Left lung (tissue), 4 donors: ENCODE measurements at regions not wholly inside any gene's neighbourhood (a gene's known extent, or its start where the extent isn't known, plus 50 kb on each side); places are given as distances from the start of the nearest gene placed in this dataset.
A peak's percentile ranks its signal among the peaks of the same experiment; 100 is the strongest.

Experiments
- ATAC-seq: fragments of 200-7000 bp; cut with Tn5 transposase; one replicate; pipeline ENCODE4 v1.9.1; 2020; ENCODE audit warnings: moderate library complexity
- DNase-seq, 4 donors: peaks; one replicate each; pipeline ENCODE4 v3.0.0-alpha.2; 2013 to 2020
- H3K27ac ChIP-seq, 2 donors: fragments of 200-600 bp; sonication (generic) in 1 of 2; one replicate each; pipeline versions ENCODE4 v1.5.0 to v1.8.0; 2020 to 2021
- H3K27me3 ChIP-seq, 2 donors: fragments of 200-600 bp; sonication (generic) in 1 of 2; one replicate each; pipeline versions ENCODE4 v1.5.0 to v1.8.0; 2020 to 2021
- H3K36me3 ChIP-seq, 2 donors: fragments of 200-600 bp; sonication (generic) in 1 of 2; one replicate each; pipeline versions ENCODE4 v1.5.0 to v1.8.0; 2020 to 2021
- H3K4me1 ChIP-seq, 2 donors: fragments of 200-600 bp; one replicate each; pipeline ENCODE4 v1.8.0; 2021
- H3K4me3 ChIP-seq, 2 donors: fragments of 200-600 bp; sonication (generic) in 1 of 2; one replicate each; pipeline versions ENCODE4 v1.5.0 to v1.8.0; 2020 to 2021; ENCODE audit warnings: mild to moderate bottlenecking in 1 of 2
- H3K9me3 ChIP-seq, 2 donors: fragments of 200-600 bp; sonication (generic) in 1 of 2; one replicate each; pipeline versions ENCODE4 v1.5.0 to v1.8.0; 2020 to 2021
- CTCF ChIP-seq, 2 donors: fragments of 200-600 bp; sonication (generic) in 1 of 2; IDR thresholded peaks; one replicate each; pipeline versions ENCODE4 v1.5.0 to v1.8.0; 2021; ENCODE audit warnings: antibody characterized with exemption in 2 of 2
- intact Hi-C, 2 donors: fragments of 100-400 bp; cut with DNase I; formaldehyde crosslinking; loops; one replicate each; pipeline versions ENCODE4 v1.11.2 to v1.14.2; 2022
- donor health status: DM: no; HTN: yes; CAD: no.
- donor health status: DM: no; HTN: no; CAD: no.

GRCh38 chr6:105489216-105489530 lies 86.3 kb upstream of the PREP start:
- Histone ChIP-seq H3K4me1 (peaks cover 0 to 20% of the 10 kb centered on the region in 2 donors), H3K27me3 (no peaks in the 10 kb centered on the region), H3K9me3 (no peaks in the 10 kb centered on the region), H3K27ac (peak overlapping the region in 1 of 2 donors; percentile 31), H3K36me3 (no peaks in the 10 kb centered on the region), H3K4me3 (no peak overlapping the region)
- DNase-seq (peak in 2 of 4 donors; percentile 35 to 44), ATAC-seq (no peak)
- TF ChIP-seq CTCF (IDR thresholded peaks at IDR 0.05): no peak
- intact Hi-C loops: loop anchor here in 1 of 2 donors (10.0 kb wide), 1 partner anchor 606 kb away; no protein-coding TSS in a partner anchor

GRCh38 chr6:105488516-105489215 lies 85.8 kb upstream of the PREP start:
- H3K27ac ChIP-seq: peak overlapping the region in 1 of 2 donors; percentile 31
- DNase-seq (peak in 1 of 4 donors; percentile 40), ATAC-seq (no peak)
- H3K36me3 ChIP-seq: no peaks in the 10 kb centered on the region
- H3K4me3 ChIP-seq: no peak overlapping the region
- intact Hi-C loops: loop anchor here in 1 of 2 donors (10.0 kb wide), 1 partner anchor 606 kb away; no protein-coding TSS in a partner anchor
- H3K9me3 ChIP-seq: no peaks in the 10 kb centered on the region
- no peak for TF ChIP-seq CTCF (IDR thresholded peaks at IDR 0.05)
- no peaks in the 10 kb centered on the region for H3K27me3 ChIP-seq
- H3K4me1 ChIP-seq: peaks cover 0 to 20% of the 10 kb centered on the region in 2 donors

GRCh38 chr6:105487040-105487790 lies 84.3 kb upstream of the PREP start:
- Histone ChIP-seq H3K4me1 (peaks cover 0 to 20% of the 10 kb centered on the region in 2 donors), H3K9me3 (no peaks in the 10 kb centered on the region), H3K27ac (no peak overlapping the region), H3K27me3 (no peaks in the 10 kb centered on the region), H3K36me3 (no peaks in the 10 kb centered on the region), H3K4me3 (no peak overlapping the region)
- intact Hi-C loops: loop anchor here in 1 of 2 donors (10.0 kb wide), 1 partner anchor 608 kb away; no protein-coding TSS in a partner anchor
- no peak for ATAC-seq
- no peak for DNase-seq
- TF ChIP-seq CTCF (IDR thresholded peaks at IDR 0.05): no peak

GRCh38 chr6:105485456-105485855 lies 82.6 kb upstream of the PREP start:
- Histone ChIP-seq H3K4me3 (no peak overlapping the region), H3K27me3 (no peaks in the 10 kb centered on the region), H3K36me3 (no peaks in the 10 kb centered on the region), H3K27ac (no peak overlapping the region), H3K9me3 (no peaks in the 10 kb centered on the region), H3K4me1 (peaks cover 0 to 20% of the 10 kb centered on the region in 2 donors)
- ATAC-seq (no peak), DNase-seq (no peak)
- intact Hi-C loops: loop anchor here in 1 of 2 donors (10.0 kb wide), 1 partner anchor 609 kb away; no protein-coding TSS in a partner anchor
- TF ChIP-seq CTCF (IDR thresholded peaks at IDR 0.05): no peak
